OCI-LY7 (cell line): ENCODE measurements at regions not wholly inside any gene's neighbourhood (a gene's known extent, or its start where the extent isn't known, plus 50 kb on each side); places are given as distances from the start of the nearest gene placed in this dataset.

ENCODE experiments used
- BruUV-seq: library from RNA; stranded (reverse); fragments of 400-500 nt; replicated peaks from 2 replicates; lab custom pipeline; 2021; lab: Mats Ljungman, UMichigan
- CTCF ChIA-PET: fragments of 300-600 bp; sonication (Branson Sonifier 250); formaldehyde crosslinking; loops from one replicate; lab custom pipeline; 2022; ENCODE audit warnings: antibody characterized with exemption; ENCODE audit not compliant: unreplicated experiment; lab: Charles Lee
- POLR2A ChIA-PET: fragments of 300-600 bp; sonication (Branson Sonifier 250); formaldehyde crosslinking; loops from one replicate; lab custom pipeline; 2022; ENCODE audit warnings: antibody characterized with exemption; lab: Charles Lee
- DNase-seq: peaks from one replicate; pipeline ENCODE4 v3.0.0-alpha.2; 2015; ENCODE audit warnings: low spot score
- H2AFZ ChIP-seq: fragments of 200-600 bp; sonication (generic), shearing (Covaris generic); 2 replicates; pipeline ENCODE4 v1.6.1; 2014; ENCODE audit warnings: mild to moderate bottlenecking, antibody characterized with exemption, low read length, moderate library complexity
- H3K27ac ChIP-seq: fragments of 200-600 bp; sonication (generic); 2 replicates; pipeline ENCODE4 v1.5.1; 2014; ENCODE audit warnings: mixed run types, low read depth, mild to moderate bottlenecking, moderate library complexity, low read length, inconsistent platforms; ENCODE audit not compliant: poor library complexity, severe bottlenecking
- H3K36me3 ChIP-seq: fragments of 200-600 bp; sonication (generic); 2 replicates; pipeline ENCODE4 v1.6.1; 2014; ENCODE audit warnings: mild to moderate bottlenecking, antibody characterized with exemption, low read length, moderate library complexity, mixed read lengths; ENCODE audit not compliant: insufficient read depth
- H3K4me1 ChIP-seq: fragments of 200-600 bp; sonication (generic); 2 replicates; pipeline ENCODE4 v1.5.1; 2014; ENCODE audit warnings: mild to moderate bottlenecking, low read length; ENCODE audit not compliant: insufficient read depth, poor library complexity, severe bottlenecking
- H3K4me2 ChIP-seq: fragments of 200-600 bp; sonication (generic); 2 replicates; pipeline ENCODE4 v1.6.1; 2014; ENCODE audit warnings: mild to moderate bottlenecking, low read length
- H3K4me3 ChIP-seq: fragments of 200-600 bp; sonication (generic); 2 replicates; pipeline ENCODE4 v1.5.1; 2014; ENCODE audit warnings: mild to moderate bottlenecking, low read depth, low read length; ENCODE audit not compliant: poor library complexity, severe bottlenecking
- H3K79me2 ChIP-seq: fragments of 200-600 bp; sonication (generic); 2 replicates; pipeline ENCODE4 v1.6.1; 2016; ENCODE audit warnings: low read depth, mild to moderate bottlenecking, low read length, moderate library complexity, mixed read lengths; ENCODE audit not compliant: insufficient read depth
- H3K9me2 ChIP-seq: fragments of 200-600 bp; sonication (generic); 2 replicates; pipeline ENCODE4 v1.6.1; 2016; ENCODE audit warnings: mild to moderate bottlenecking, low read length, mixed read lengths; ENCODE audit not compliant: insufficient read depth
- H3K9me3 ChIP-seq: fragments of 200-600 bp; sonication (generic); 2 replicates; pipeline ENCODE4 v1.6.1; 2014; ENCODE audit warnings: mild to moderate bottlenecking, mixed run types, low read length, mixed read lengths
- H4K20me1 ChIP-seq: fragments of 200-600 bp; sonication (generic); 2 replicates; pipeline ENCODE4 v1.6.1; 2014; ENCODE audit warnings: mild to moderate bottlenecking, antibody characterized with exemption, low read length, moderate library complexity, mixed read lengths; ENCODE audit not compliant: insufficient read depth
- CTCF ChIP-seq: fragments of 200-600 bp; sonication (generic); conservative IDR thresholded peaks from 2 replicates; pipeline ENCODE4 v1.5.1; 2014; ENCODE audit warnings: mild to moderate bottlenecking, antibody characterized with exemption, low read length, moderate library complexity, mixed read lengths
- EZH2phosphoT487 ChIP-seq: fragments of 200-600 bp; sonication (generic); IDR thresholded peaks from 2 replicates; pipeline ENCODE4 v1.6.1; 2018; ENCODE audit warnings: low read depth, borderline replicate concordance, mild to moderate bottlenecking, mixed run types, antibody characterized with exemption, low read length, moderate library complexity, mixed read lengths
- intact Hi-C: fragments of 100-400 bp; cut with micrococcal nuclease; formaldehyde crosslinking; loops from one replicate; pipeline ENCODE4 v1.10.0; 2022; ENCODE audit not compliant: unreplicated experiment

GRCh38 chr2:129229830-129230441 is 749.5 kb upstream of the RAB6C start:
- Histone ChIP-seq H3K4me3 (no peak overlapping the region), H3K9me3 (no peaks in the 10 kb centered on the region), H3K36me3 (no peaks in the 10 kb centered on the region), H3K4me1 (no peaks in the 10 kb centered on the region), H4K20me1 (no peaks in the 10 kb centered on the region), H3K4me2 (no peak overlapping the region), H3K9me2 (no peaks in the 10 kb centered on the region), H2AFZ (no peak overlapping the region), H3K79me2 (no peaks in the 10 kb centered on the region), H3K27ac (no peak overlapping the region)
- intact Hi-C loops = no loop called here
- BruUV-seq = no TSS peak
- CTCF ChIA-PET = no interaction called here
- TF ChIP-seq CTCF = no peak
- DNase-seq = no peak
- POLR2A ChIA-PET = no interaction called here

- Histone ChIP-seq H3K4me3 (no peak overlapping the region), H3K27ac (no peak overlapping the region), H3K9me3 (no peaks in the 10 kb centered on the region), H3K36me3 (no peaks in the 10 kb centered on the region), H3K4me2 (no peak overlapping the region), H4K20me1 (no peaks in the 10 kb centered on the region), H3K79me2 (no peaks in the 10 kb centered on the region), H2AFZ (no peak overlapping the region), H3K9me2 (no peaks in the 10 kb centered on the region), H3K4me1 (no peaks in the 10 kb centered on the region)
- intact Hi-C loops = no loop called here
- POLR2A ChIA-PET = no interaction called here
- CTCF ChIA-PET = no interaction called here
- DNase-seq = no peak
- no TSS peak for BruUV-seq
- no peak for TF ChIP-seq EZH2phosphoT487
- TF ChIP-seq CTCF = no peak
Observed at GRCh38 chr2:129231924-129232323, 747.5 kb upstream of the RAB6C start.

GRCh38 chr2:129233166-129233565 is 746.3 kb upstream of the RAB6C start:
- Histone ChIP-seq H3K9me3 (no peaks in the 10 kb centered on the region), H3K9me2 (no peaks in the 10 kb centered on the region), H3K79me2 (no peaks in the 10 kb centered on the region), H3K36me3 (no peaks in the 10 kb centered on the region), H4K20me1 (no peaks in the 10 kb centered on the region), H3K4me1 (no peaks in the 10 kb centered on the region), H3K27ac (no peak overlapping the region), H2AFZ (no peak overlapping the region), H3K4me2 (no peak overlapping the region), H3K4me3 (no peak overlapping the region)
- ChIA-PET POLR2A (interaction anchor here (0.9 kb wide), 1 partner anchor 55 kb away, joined by 5 read pairs; no protein-coding TSS in a partner anchor), CTCF (no interaction called here)
- TF ChIP-seq EZH2phosphoT487 (no peak), CTCF (no peak)
- intact Hi-C loops = no loop called here
- DNase-seq = no peak
- no TSS peak for BruUV-seq
